Activated CD4-positive, alpha-beta T cell treated with anti-CD3 and anti-CD28 coated beads, Interleukin-2, amount 10 ng/mL, durations not matched to agents 24 days and 14 days (primary cell): ENCODE measurements at regions not wholly inside any gene's neighbourhood (a gene's known extent, or its start where the extent isn't known, plus 50 kb on each side); places are given as distances from the start of the nearest gene placed in this dataset.

Source experiments
- DNase-seq: peaks from one replicate; pipeline ENCODE4 v3.0.0; 2022
- H3K27ac Mint-ChIP-seq: one replicate; pipeline ENCODE4 v1.8.0; 2022; ENCODE audit warnings: mild to moderate bottlenecking, mixed read lengths
- H3K27me3 Mint-ChIP-seq: one replicate; pipeline ENCODE4 v1.8.0; 2022; ENCODE audit warnings: mixed read lengths
- H3K36me3 Mint-ChIP-seq: one replicate; pipeline ENCODE4 v1.8.0; 2022; ENCODE audit warnings: low read depth, mild to moderate bottlenecking, mixed read lengths
- H3K4me1 Mint-ChIP-seq: one replicate; pipeline ENCODE4 v1.8.0; 2021; ENCODE audit warnings: mixed read lengths
- H3K4me3 Mint-ChIP-seq: one replicate; pipeline ENCODE4 v1.8.0; 2022; ENCODE audit warnings: mild to moderate bottlenecking, moderate library complexity, mixed read lengths
- H3K9me3 Mint-ChIP-seq: one replicate; pipeline ENCODE4 v1.8.0; 2021; ENCODE audit warnings: mixed read lengths
- intact Hi-C: fragments of 100-400 bp; cut with micrococcal nuclease; formaldehyde crosslinking; loops from one replicate; pipeline ENCODE4 v1.15.1; 2023

DNA sequence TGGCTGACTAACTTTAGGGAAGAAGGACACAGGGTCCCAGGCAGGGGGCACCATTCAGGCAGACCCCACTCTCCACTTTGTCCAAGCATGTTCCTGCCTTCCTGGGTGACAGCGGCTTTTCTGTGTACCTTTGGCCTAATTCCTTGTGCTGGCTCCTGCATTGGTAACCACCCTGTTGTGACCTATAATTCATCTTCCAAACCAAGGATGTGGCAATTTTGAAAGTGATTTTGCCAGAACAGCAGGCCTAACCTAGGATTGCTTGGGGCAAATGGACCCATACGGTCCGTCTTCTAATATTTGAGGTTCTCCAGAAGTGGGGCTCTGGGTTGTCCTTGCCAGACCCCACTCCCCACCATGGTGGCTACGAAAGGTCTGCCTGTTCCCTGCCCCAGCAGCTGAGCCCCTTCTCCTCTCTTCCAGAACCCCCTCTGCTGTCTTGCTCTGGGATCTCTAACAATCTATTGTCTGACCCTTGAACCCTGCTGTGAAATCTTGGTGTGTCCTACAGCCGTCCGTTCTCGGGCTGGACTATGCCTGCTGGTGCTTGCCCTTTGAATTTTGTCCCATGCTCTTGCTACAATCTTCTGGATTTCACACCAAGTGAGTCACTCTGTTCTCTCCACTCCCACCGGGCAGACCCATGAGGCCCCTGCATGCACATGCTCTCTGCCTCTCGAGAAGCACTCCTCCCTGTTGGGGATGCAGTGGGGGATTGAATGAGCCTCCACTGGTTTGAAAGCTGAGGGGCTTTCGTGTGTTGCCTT, 316.0 kb downstream of the CXCL12 start:
- Mint-ChIP-seq H3K27me3 (no peaks in the 10 kb centered on the region), H3K9me3 (no peaks in the 10 kb centered on the region)
- intact Hi-C loops = no loop called here

DNA sequence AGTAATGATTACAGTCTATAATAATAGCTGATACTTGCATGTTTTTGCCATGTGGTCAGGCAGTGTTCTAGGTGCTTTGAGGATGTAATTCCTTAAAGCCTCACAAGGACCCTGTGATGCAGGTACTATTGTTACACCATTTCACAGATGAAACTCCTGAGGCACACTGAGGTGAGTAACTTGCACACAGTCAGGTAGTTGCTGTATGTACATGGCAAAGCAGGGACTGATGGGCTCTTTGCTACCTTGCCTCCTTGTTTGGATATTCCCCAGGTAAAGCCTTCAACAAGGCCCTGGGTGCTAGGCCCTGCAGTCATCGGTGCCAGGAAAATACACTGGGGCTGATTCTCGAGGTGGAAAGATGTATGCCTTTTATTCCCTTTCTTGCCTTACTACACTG, 317.5 kb downstream of the CXCL12 start:
- no peak for DNase-seq
- no peak overlapping the region for H3K4me3 Mint-ChIP-seq
- H3K4me1 Mint-ChIP-seq = no peaks in the 10 kb centered on the region
- H3K27ac Mint-ChIP-seq = no peak overlapping the region
- H3K9me3 Mint-ChIP-seq = no peaks in the 10 kb centered on the region
- H3K27me3 Mint-ChIP-seq = no peaks in the 10 kb centered on the region
- H3K36me3 Mint-ChIP-seq = no peaks in the 10 kb centered on the region
- intact Hi-C loops = no loop called here

More for the DNA sequence above, 316.0 kb downstream of the CXCL12 start:
- no peak overlapping the region for H3K4me3 Mint-ChIP-seq
- no peaks in the 10 kb centered on the region for H3K4me1 Mint-ChIP-seq
- DNase-seq = no peak
- H3K27ac Mint-ChIP-seq = no peak overlapping the region
- H3K36me3 Mint-ChIP-seq = no peaks in the 10 kb centered on the region

DNA sequence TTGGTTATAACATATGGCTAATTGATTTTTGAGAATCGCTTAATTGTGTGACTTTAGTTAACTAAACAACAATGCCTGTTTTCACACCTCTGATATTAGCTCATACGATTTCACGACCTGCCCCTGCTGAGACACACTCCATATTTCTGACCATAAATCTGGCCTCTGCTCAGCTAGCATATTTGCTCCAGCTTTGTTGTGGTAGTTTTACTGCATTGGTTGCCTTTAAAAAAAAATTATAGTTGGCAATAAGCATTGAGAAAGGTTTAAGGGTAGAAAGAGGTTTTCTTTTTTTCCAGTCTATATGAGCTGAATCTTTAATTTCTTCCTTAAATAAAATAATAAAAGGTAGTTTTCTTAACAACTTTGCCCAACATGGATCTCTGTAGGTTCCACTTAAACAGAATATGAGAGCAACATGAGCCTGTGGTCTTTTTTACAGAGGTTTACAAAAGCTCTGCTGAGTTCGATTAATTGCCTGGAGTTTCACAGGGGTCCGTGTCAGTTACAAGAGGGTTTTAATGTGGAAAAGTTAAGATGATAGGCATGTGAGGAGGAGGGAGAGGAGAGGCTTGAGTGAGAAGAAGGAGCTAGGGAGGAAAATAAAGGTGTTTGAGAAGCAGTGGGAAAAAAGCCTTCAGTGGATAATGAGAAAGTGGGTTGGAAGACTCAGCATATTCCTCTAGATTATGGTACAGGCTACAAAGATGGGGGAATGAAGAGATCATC, 318.2 kb downstream of the CXCL12 start:
- no peak for DNase-seq
- no peaks in the 10 kb centered on the region for H3K4me1 Mint-ChIP-seq
- intact Hi-C loops = no loop called here
- H3K27ac Mint-ChIP-seq = no peak overlapping the region
- no peak overlapping the region for H3K4me3 Mint-ChIP-seq
- no peaks in the 10 kb centered on the region for H3K36me3 Mint-ChIP-seq
- H3K9me3 Mint-ChIP-seq = no peaks in the 10 kb centered on the region
- no peaks in the 10 kb centered on the region for H3K27me3 Mint-ChIP-seq

DNA sequence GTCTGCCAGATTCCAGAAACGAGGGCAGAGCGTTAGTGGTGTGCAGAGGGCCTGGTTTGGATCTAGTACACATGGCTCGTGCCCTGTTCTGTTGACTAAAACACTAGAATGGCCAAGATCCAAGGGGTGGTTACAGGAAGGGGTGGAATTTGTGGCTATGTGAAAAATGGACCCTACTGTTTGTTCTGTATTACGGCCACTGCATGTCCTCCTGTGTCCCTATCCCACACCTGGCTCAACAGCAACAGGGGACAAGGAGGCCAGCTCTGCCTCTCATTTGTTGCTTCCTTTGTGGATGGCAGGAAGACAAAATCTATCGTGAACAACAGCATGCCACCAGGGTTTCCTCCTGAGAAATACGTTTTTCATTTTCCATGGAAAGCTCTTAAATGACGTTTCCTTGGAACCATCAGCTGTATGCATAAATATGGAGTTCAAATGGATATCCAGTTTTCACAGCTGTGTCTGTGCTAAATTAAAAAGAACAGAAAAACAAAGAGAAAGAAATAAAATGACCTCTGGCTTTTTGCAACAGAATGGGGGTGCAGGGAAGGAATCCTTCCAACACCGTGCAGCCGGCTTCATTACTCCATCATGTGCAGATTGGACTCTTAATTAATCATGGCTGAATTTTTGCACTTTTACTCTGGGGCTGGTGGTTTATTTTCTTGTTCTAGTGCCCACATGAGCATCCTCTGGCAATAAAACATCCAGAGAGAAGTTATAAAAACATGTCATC, 318.9 kb downstream of the CXCL12 start:
- H3K36me3 Mint-ChIP-seq = no peaks in the 10 kb centered on the region
- no peaks in the 10 kb centered on the region for H3K4me1 Mint-ChIP-seq
- H3K27me3 Mint-ChIP-seq = no peaks in the 10 kb centered on the region
- DNase-seq = no peak
- H3K9me3 Mint-ChIP-seq = no peaks in the 10 kb centered on the region
- intact Hi-C loops = no loop called here
- H3K27ac Mint-ChIP-seq = no peak overlapping the region
- H3K4me3 Mint-ChIP-seq = no peak overlapping the region

DNA sequence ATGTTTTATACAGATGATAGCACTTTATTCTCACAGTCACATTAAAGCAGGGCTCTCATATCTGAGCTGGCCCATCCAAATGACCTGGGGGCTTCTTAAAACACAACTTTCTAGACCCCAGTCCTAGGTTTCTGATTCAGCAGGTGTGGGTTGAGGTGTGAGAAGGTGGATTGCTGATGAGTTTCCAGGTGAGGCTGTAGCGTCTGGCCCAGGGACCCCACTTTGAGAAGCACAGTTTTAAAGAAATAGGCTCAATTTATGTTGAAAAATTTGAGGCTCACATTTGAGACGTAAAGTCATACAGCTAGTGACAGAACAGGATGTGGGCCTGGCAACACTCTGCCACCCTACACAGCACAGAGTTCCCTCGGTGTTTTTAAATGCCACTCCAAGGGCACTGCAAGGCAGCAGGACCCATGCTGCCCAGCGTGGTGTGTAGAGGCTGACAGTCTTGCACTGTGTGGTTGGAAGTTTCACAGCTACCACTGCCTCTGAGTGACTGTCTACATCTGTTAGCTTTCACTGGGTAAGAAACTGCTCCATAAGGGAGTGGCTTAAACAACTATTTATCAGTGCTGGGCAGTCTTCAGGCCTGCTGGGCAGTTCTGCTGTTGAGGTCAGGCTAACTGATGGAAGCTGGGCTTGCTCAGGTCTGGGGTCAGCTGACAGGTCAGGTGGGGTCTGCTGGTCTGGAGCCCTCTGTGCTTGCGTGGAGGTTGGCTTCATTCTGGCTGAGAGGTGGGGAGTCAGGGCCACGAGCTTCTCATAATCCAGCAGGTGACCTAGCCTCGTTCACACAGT, 319.7 kb downstream of the CXCL12 start:
- Mint-ChIP-seq H3K27me3 (no peaks in the 10 kb centered on the region), H3K9me3 (no peaks in the 10 kb centered on the region), H3K4me1 (no peaks in the 10 kb centered on the region), H3K4me3 (no peak overlapping the region), H3K27ac (no peak overlapping the region), H3K36me3 (no peaks in the 10 kb centered on the region)
- DNase-seq = no peak
- intact Hi-C loops = no loop called here

DNA sequence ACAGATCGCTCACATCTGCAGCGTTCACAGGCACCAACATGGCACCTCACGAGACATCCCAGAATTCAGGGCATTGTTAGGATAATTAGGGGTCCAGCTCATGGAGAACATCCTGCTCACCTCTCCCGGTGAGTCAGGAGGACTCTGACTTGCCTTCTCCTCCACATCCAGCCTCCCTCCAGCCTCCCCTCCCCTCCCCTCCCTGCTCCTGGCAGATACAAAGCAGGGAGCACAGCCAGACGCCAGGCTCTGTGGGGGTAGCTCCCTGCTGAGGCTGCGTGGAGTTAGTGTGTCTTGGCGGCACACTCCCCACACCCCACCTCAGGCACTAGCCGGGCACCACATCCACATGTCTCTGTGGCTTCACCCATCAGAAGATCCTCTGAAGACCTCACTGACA, 320.6 kb downstream of the CXCL12 start:
- intact Hi-C loops = no loop called here
- Mint-ChIP-seq H3K9me3 (no peaks in the 10 kb centered on the region), H3K36me3 (no peaks in the 10 kb centered on the region), H3K27ac (no peak overlapping the region), H3K4me3 (no peak overlapping the region), H3K4me1 (no peaks in the 10 kb centered on the region), H3K27me3 (no peaks in the 10 kb centered on the region)
- no peak for DNase-seq

DNA sequence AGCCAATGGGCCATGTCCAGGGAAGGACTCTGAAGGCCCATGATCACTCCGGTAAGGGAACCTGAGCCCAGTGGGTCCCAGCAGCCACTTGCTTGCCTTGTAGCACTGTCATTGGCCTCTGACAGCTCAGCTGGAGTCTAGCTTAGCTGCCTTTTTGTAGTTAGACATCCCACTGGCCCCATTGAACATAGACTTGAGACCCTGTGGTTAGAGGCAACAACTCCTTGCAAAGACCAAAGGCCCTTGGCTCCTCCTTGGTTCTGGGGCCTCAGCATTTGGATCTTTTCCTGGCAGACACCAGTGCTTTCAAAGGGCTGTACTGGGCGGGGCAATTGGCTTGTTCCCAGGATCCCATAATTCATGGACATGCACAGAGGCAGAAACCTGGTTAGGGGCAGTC, 321.2 kb downstream of the CXCL12 start:
- no peak for DNase-seq
- H3K27ac Mint-ChIP-seq = no peak overlapping the region
- no peak overlapping the region for H3K4me3 Mint-ChIP-seq
- H3K36me3 Mint-ChIP-seq = no peaks in the 10 kb centered on the region
- no peaks in the 10 kb centered on the region for H3K9me3 Mint-ChIP-seq
- H3K4me1 Mint-ChIP-seq = no peaks in the 10 kb centered on the region
- no peaks in the 10 kb centered on the region for H3K27me3 Mint-ChIP-seq
- intact Hi-C loops = no loop called here

DNA sequence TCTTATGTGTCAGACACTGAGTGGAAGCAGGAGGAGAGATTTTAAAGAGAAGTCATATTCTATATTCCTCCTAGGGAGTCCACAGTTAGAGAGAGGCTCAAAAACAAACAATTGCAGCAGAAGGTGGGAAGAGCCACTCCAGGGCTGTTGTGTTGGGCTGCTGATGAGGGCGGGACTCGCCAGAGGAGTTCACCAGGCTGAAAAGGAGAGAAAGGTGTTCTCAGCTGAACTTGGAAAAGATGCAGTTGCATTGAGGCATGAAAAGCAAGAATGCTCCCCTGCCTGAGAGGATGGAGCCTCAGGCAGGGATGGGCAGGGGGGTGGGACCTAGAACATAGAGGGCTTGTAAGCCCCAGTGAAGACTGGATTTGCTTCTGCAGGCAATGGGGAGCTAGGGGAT, 324.2 kb downstream of the CXCL12 start:
- Mint-ChIP-seq H3K27ac (no peak overlapping the region), H3K4me3 (no peak overlapping the region), H3K4me1 (no peaks in the 10 kb centered on the region), H3K27me3 (no peaks in the 10 kb centered on the region), H3K36me3 (no peaks in the 10 kb centered on the region), H3K9me3 (no peaks in the 10 kb centered on the region)
- intact Hi-C loops = no loop called here
- DNase-seq = no peak

DNA sequence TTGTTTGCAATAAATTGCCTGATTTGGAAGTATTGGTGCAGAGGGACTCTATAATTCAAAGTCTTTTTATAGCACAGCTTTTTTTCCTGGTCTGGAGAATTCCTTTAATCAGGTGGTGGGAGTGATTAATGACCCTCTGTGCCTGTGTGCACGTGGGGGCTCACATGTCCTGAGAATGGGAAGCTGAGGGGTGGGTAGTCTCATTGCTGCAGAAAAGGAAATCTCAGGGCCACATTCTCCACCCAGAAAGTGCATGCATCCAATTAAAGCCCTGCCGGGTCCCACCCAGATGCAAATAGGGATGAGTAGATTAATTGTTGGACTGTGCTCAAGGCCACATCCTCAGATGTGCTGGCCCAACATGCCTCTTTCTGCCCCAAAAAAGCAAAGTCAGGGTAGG, 324.7 kb downstream of the CXCL12 start:
- no peak overlapping the region for H3K27ac Mint-ChIP-seq
- H3K9me3 Mint-ChIP-seq = no peaks in the 10 kb centered on the region
- H3K27me3 Mint-ChIP-seq = no peaks in the 10 kb centered on the region
- H3K36me3 Mint-ChIP-seq = no peaks in the 10 kb centered on the region
- intact Hi-C loops = no loop called here
- H3K4me1 Mint-ChIP-seq = no peaks in the 10 kb centered on the region
- no peak for DNase-seq
- no peak overlapping the region for H3K4me3 Mint-ChIP-seq

DNA sequence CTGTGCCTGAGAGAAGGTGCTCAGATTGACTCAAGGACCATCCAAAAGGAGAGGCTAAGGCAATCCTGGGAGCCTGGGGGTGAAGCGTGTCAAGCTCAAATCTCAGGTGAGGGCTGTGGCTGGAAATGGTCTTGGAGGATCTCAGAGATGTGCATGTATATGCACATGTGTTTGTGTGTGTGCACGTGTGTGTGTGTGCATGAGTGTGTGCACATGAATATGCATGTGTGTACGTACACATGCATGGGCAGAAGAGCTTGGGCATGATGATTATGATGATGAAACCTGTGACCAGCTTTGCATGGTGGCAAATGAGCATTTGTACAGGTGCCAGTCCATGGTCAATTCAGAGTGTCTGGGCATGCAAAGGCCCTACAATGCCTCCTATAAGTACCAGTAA, 326.6 kb downstream of the CXCL12 start:
- intact Hi-C loops = no loop called here
- DNase-seq = no peak
- no peaks in the 10 kb centered on the region for H3K4me1 Mint-ChIP-seq
- H3K4me3 Mint-ChIP-seq = no peak overlapping the region
- H3K27ac Mint-ChIP-seq = no peak overlapping the region
- H3K36me3 Mint-ChIP-seq = no peaks in the 10 kb centered on the region
- no peaks in the 10 kb centered on the region for H3K9me3 Mint-ChIP-seq
- H3K27me3 Mint-ChIP-seq = no peaks in the 10 kb centered on the region

DNA sequence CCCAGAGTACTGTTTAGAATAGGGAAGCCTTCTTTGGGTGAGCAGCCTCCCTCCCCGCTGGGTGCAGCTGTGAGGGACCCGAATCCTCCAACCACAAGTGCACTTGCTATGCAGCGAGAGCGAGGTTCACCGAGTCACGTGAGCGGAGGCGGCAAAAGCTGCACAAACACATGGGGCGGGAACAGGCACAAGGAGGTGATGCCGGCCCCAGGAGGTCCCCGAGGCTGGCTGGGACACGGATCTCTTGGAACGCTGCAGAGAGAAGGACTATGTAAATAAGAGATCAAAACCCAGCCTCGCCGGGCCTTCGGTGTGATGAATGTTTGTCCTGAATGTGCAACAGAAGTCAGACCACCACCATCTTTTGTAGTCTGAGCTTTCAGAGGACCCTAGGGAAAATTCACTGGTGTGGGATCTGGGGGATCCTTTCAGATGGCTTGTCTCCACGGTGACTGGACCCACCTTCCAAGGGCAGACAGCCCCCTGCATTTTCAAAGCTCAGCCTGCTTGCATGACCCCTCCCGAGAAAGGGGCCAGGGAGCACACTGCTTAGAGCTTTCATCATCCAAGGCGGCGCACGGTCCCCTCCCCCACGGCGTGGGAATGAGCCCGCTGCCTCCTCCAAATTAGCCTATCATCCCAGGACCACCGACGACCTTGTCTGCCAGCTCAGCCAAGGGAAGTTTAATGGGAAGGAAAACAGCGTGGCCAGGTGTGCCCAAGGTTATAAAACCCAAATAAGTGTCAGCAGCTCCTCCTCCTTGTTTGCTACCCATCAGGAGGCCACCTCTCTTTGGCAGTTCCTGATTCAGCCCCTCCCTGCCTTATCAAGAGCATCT, 327.7 kb downstream of the CXCL12 start:
- H3K4me3 Mint-ChIP-seq = no peak overlapping the region
- no peak overlapping the region for H3K27ac Mint-ChIP-seq
- DNase-seq = no peak
- H3K36me3 Mint-ChIP-seq = no peaks in the 10 kb centered on the region
- H3K9me3 Mint-ChIP-seq = no peaks in the 10 kb centered on the region
- no peaks in the 10 kb centered on the region for H3K4me1 Mint-ChIP-seq
- intact Hi-C loops = no loop called here
- no peaks in the 10 kb centered on the region for H3K27me3 Mint-ChIP-seq

DNA sequence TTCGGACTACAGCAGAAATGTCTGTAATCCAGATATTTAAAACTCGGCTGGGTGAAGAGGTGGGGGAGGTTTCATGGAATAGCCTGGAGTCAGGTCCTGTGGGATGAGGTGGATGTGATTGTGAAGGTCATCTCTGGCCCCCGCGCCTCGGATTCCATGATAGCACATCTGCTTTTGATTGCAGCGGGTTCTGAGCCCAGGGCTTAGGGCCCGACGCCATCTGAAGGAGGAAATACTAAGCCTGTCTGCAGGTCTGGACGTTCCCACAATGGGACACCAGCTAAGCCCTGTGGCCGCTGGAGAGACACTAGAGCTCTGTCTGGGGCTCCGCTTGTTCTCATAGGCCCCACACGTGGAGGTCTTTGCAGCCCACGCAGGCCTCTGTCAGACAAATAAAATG, 328.7 kb downstream of the CXCL12 start:
- H3K4me3 Mint-ChIP-seq = no peak overlapping the region
- H3K4me1 Mint-ChIP-seq = no peaks in the 10 kb centered on the region
- intact Hi-C loops = no loop called here
- no peaks in the 10 kb centered on the region for H3K36me3 Mint-ChIP-seq
- no peak for DNase-seq
- H3K27me3 Mint-ChIP-seq = no peaks in the 10 kb centered on the region
- H3K27ac Mint-ChIP-seq = no peak overlapping the region
- no peaks in the 10 kb centered on the region for H3K9me3 Mint-ChIP-seq

DNA sequence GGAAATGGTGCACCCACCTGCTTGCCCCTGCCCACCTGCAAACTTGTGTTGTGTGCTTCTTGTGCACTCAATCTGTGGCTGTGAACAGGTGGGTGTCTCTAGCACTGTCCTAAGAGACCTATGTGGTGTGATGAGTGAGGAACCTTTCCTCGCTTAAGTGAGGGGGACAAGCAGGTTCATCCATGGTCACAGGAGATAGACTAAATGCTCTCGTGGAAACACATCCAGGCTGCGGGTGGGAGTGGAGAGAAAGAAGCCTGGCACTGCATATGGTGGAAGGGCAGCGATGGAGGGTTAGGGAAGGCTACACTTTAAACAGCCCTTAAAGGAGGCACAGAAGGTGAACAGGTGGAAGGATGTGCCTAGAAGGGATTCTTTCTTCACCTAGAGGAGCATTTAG, 330.9 kb downstream of the CXCL12 start:
- H3K4me3 Mint-ChIP-seq = no peak overlapping the region
- no peaks in the 10 kb centered on the region for H3K27me3 Mint-ChIP-seq
- H3K9me3 Mint-ChIP-seq = no peaks in the 10 kb centered on the region
- no peaks in the 10 kb centered on the region for H3K36me3 Mint-ChIP-seq
- H3K4me1 Mint-ChIP-seq = no peaks in the 10 kb centered on the region
- intact Hi-C loops = no loop called here
- DNase-seq = no peak
- no peak overlapping the region for H3K27ac Mint-ChIP-seq
